ENCODE measurements at regions not wholly inside any gene's neighbourhood (a gene's known extent, or its start where the extent isn't known, plus 50 kb on each side); places are given as distances from the start of the nearest gene placed in this dataset.

- H3K27ac ChIP-seq (ENCODE audit: low read length) = no peak overlapping the region
These were observed 367.3 kb upstream of the FGF13 start for GRCh38 chrX:139078761-139079280.

GRCh38 chrX:139078342-139078741 is 366.8 kb upstream of the FGF13 start:
- H3K4me1 ChIP-seq (ENCODE audit: control insufficient read depth in 1 of 2, insufficient read depth in 2 of 2, low read length in 2 of 2) = peaks cover 0 to 3% of the 10 kb centered on the region in 2 donors
- H3K27ac ChIP-seq (ENCODE audit: low read length) = no peak overlapping the region
- no peaks in the 10 kb centered on the region for H3K27me3 ChIP-seq (ENCODE audit: low read depth, low read length)
- H3K4me3 ChIP-seq (ENCODE audit: low read depth in 1 of 2, low read length in 2 of 2) = no peak overlapping the region
- H3K9me3 ChIP-seq (ENCODE audit: control insufficient read depth in 1 of 2, low read length in 2 of 2) = no peaks in the 10 kb centered on the region
- no peaks in the 10 kb centered on the region for H3K36me3 ChIP-seq (ENCODE audit: control insufficient read depth in 1 of 2, insufficient read depth in 2 of 2, low read length in 2 of 2)

More at GRCh38 chrX:139078761-139079280, 367.3 kb upstream of the FGF13 start:
- H3K4me1 ChIP-seq (ENCODE audit: control insufficient read depth in 1 of 2, insufficient read depth in 2 of 2, low read length in 2 of 2) = peaks cover 0 to 3% of the 10 kb centered on the region in 2 donors
- H3K4me3 ChIP-seq (ENCODE audit: low read depth in 1 of 2, low read length in 2 of 2) = no peak overlapping the region
- H3K36me3 ChIP-seq (ENCODE audit: control insufficient read depth in 1 of 2, insufficient read depth in 2 of 2, low read length in 2 of 2) = no peaks in the 10 kb centered on the region
- H3K27me3 ChIP-seq (ENCODE audit: low read depth, low read length) = no peaks in the 10 kb centered on the region
- no peaks in the 10 kb centered on the region for H3K9me3 ChIP-seq (ENCODE audit: control insufficient read depth in 1 of 2, low read length in 2 of 2)

- Histone ChIP-seq H3K27ac (ENCODE audit: low read length) (no peak overlapping the region), H3K4me3 (ENCODE audit: low read depth in 1 of 2, low read length in 2 of 2) (no peak overlapping the region), H3K27me3 (ENCODE audit: low read depth, low read length) (no peaks in the 10 kb centered on the region), H3K9me3 (ENCODE audit: control insufficient read depth in 1 of 2, low read length in 2 of 2) (no peaks in the 10 kb centered on the region), H3K36me3 (ENCODE audit: control insufficient read depth in 1 of 2, insufficient read depth in 2 of 2, low read length in 2 of 2) (no peaks in the 10 kb centered on the region), H3K4me1 (ENCODE audit: control insufficient read depth in 1 of 2, insufficient read depth in 2 of 2, low read length in 2 of 2) (peaks cover 0 to 3% of the 10 kb centered on the region in 2 donors)
These were observed 366.0 kb upstream of the FGF13 start for GRCh38 chrX:139077281-139078250.

GRCh38 chrX:139063364-139063763 is 351.8 kb upstream of the FGF13 start:
- Histone ChIP-seq H3K36me3 (ENCODE audit: control insufficient read depth in 1 of 2, insufficient read depth in 2 of 2, low read length in 2 of 2) (no peaks in the 10 kb centered on the region), H3K4me1 (ENCODE audit: control insufficient read depth in 1 of 2, insufficient read depth in 2 of 2, low read length in 2 of 2) (no peaks in the 10 kb centered on the region), H3K4me3 (ENCODE audit: low read depth in 1 of 2, low read length in 2 of 2) (no peak overlapping the region), H3K9me3 (ENCODE audit: control insufficient read depth in 1 of 2, low read length in 2 of 2) (no peaks in the 10 kb centered on the region), H3K27me3 (ENCODE audit: low read depth, low read length) (no peaks in the 10 kb centered on the region), H3K27ac (ENCODE audit: low read length) (no peak overlapping the region)

GRCh38 chrX:139058831-139059495 is 347.4 kb upstream of the FGF13 start:
- Histone ChIP-seq H3K9me3 (ENCODE audit: control insufficient read depth in 1 of 2, low read length in 2 of 2) (no peaks in the 10 kb centered on the region), H3K4me1 (ENCODE audit: control insufficient read depth in 1 of 2, insufficient read depth in 2 of 2, low read length in 2 of 2) (no peaks in the 10 kb centered on the region), H3K36me3 (ENCODE audit: control insufficient read depth in 1 of 2, insufficient read depth in 2 of 2, low read length in 2 of 2) (no peaks in the 10 kb centered on the region), H3K27me3 (ENCODE audit: low read depth, low read length) (no peaks in the 10 kb centered on the region), H3K4me3 (ENCODE audit: low read depth in 1 of 2, low read length in 2 of 2) (no peak overlapping the region), H3K27ac (ENCODE audit: low read length) (no peak overlapping the region)

- Histone ChIP-seq H3K9me3 (ENCODE audit: control insufficient read depth in 1 of 2, low read length in 2 of 2) (no peaks in the 10 kb centered on the region), H3K27me3 (ENCODE audit: low read depth, low read length) (no peaks in the 10 kb centered on the region), H3K4me1 (ENCODE audit: control insufficient read depth in 1 of 2, insufficient read depth in 2 of 2, low read length in 2 of 2) (no peaks in the 10 kb centered on the region)
These were observed 340.9 kb upstream of the FGF13 start for GRCh38 chrX:139052461-139052860.

DNA sequence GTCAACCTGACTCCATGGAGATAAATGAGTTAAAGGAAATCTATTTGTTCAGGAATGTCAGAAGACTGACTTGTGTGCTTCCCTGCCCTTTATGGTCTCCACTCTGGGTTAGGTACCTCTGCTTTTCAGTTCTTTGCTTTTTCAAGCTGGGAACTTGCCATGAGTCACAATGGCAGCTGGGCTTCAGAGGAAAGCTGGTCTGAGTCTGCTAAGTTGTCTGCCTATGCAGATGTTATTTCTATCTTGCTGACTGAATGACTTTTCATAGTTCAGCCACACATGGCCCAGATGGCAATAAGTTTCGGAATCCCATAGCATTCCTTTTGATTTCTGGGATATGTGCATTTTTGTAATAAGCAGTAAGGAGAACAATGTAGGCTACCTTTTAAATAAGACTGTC is 337.9 kb upstream of the FGF13 start:
- H3K27me3 ChIP-seq (ENCODE audit: low read depth, low read length) = no peaks in the 10 kb centered on the region
- no peaks in the 10 kb centered on the region for H3K36me3 ChIP-seq (ENCODE audit: control insufficient read depth in 1 of 2, insufficient read depth in 2 of 2, low read length in 2 of 2)
- H3K27ac ChIP-seq (ENCODE audit: low read length) = no peak overlapping the region
- no peaks in the 10 kb centered on the region for H3K4me1 ChIP-seq (ENCODE audit: control insufficient read depth in 1 of 2, insufficient read depth in 2 of 2, low read length in 2 of 2)
- peaks cover 0 to 3% of the 10 kb centered on the region in 2 donors for H3K9me3 ChIP-seq (ENCODE audit: control insufficient read depth in 1 of 2, low read length in 2 of 2)
- H3K4me3 ChIP-seq (ENCODE audit: low read depth in 1 of 2, low read length in 2 of 2) = no peak overlapping the region

More at GRCh38 chrX:139052461-139052860, 340.9 kb upstream of the FGF13 start:
- no peak overlapping the region for H3K4me3 ChIP-seq (ENCODE audit: low read depth in 1 of 2, low read length in 2 of 2)
- no peak overlapping the region for H3K27ac ChIP-seq (ENCODE audit: low read length)
- H3K36me3 ChIP-seq (ENCODE audit: control insufficient read depth in 1 of 2, insufficient read depth in 2 of 2, low read length in 2 of 2) = no peaks in the 10 kb centered on the region

DNA sequence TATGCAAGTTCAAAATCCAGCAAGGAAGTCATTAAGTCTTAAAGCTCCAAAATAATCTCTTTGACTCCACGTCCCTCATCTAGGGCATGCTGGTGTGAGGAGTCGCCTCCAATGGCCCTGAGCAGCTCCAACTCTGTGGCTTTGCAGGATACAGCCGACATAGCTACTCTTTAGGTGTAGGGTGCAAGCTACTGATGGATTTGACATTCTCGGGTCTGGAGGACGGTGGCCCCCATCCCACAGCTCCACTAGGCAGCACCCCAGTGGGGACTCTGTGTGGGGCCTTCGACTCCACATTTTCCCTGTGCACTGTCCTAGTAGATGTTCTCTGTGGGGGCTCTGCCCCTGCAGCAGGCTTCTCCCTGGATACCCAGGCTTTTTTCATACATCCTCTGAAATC is 333.2 kb upstream of the FGF13 start:
- Histone ChIP-seq H3K36me3 (ENCODE audit: control insufficient read depth in 1 of 2, insufficient read depth in 2 of 2, low read length in 2 of 2) (no peaks in the 10 kb centered on the region), H3K4me1 (ENCODE audit: control insufficient read depth in 1 of 2, insufficient read depth in 2 of 2, low read length in 2 of 2) (no peaks in the 10 kb centered on the region), H3K4me3 (ENCODE audit: low read depth in 1 of 2, low read length in 2 of 2) (no peak overlapping the region), H3K27me3 (ENCODE audit: low read depth, low read length) (no peaks in the 10 kb centered on the region), H3K9me3 (ENCODE audit: control insufficient read depth in 1 of 2, low read length in 2 of 2) (peaks cover 0 to 3% of the 10 kb centered on the region in 2 donors), H3K27ac (ENCODE audit: low read length) (no peak overlapping the region)

- Histone ChIP-seq H3K9me3 (ENCODE audit: control insufficient read depth in 1 of 2, low read length in 2 of 2) (no peaks in the 10 kb centered on the region), H3K27ac (ENCODE audit: low read length) (no peak overlapping the region), H3K4me1 (ENCODE audit: control insufficient read depth in 1 of 2, insufficient read depth in 2 of 2, low read length in 2 of 2) (no peaks in the 10 kb centered on the region), H3K36me3 (ENCODE audit: control insufficient read depth in 1 of 2, insufficient read depth in 2 of 2, low read length in 2 of 2) (no peaks in the 10 kb centered on the region), H3K27me3 (ENCODE audit: low read depth, low read length) (no peaks in the 10 kb centered on the region), H3K4me3 (ENCODE audit: low read depth in 1 of 2, low read length in 2 of 2) (no peak overlapping the region)
These were observed 327.5 kb upstream of the FGF13 start for GRCh38 chrX:139039041-139039440.

DNA sequence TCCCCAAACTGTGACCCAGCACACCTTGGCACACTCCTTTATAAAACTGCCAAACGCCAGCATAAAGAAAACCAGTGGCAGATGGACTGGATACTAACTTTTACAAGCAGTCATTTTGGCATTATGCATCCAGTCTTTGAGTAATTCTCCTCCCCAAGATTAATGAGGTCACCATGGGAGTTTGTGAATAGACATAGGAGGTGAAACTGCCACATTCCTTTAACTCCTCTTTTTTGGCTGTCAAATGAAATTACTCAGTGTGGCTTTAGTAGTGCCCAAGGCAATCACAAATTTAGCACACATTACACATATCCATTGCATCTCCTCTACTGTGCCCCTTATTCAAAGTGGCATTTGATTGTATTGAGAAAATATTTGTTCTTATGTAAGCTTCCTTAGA is 315.3 kb upstream of the FGF13 start:
- no peak overlapping the region for H3K4me3 ChIP-seq (ENCODE audit: low read depth in 1 of 2, low read length in 2 of 2)
- H3K27me3 ChIP-seq (ENCODE audit: low read depth, low read length) = no peaks in the 10 kb centered on the region
- no peaks in the 10 kb centered on the region for H3K36me3 ChIP-seq (ENCODE audit: control insufficient read depth in 1 of 2, insufficient read depth in 2 of 2, low read length in 2 of 2)
- no peak overlapping the region for H3K27ac ChIP-seq (ENCODE audit: low read length)
- H3K4me1 ChIP-seq (ENCODE audit: control insufficient read depth in 1 of 2, insufficient read depth in 2 of 2, low read length in 2 of 2) = no peaks in the 10 kb centered on the region
- no peaks in the 10 kb centered on the region for H3K9me3 ChIP-seq (ENCODE audit: control insufficient read depth in 1 of 2, low read length in 2 of 2)

DNA sequence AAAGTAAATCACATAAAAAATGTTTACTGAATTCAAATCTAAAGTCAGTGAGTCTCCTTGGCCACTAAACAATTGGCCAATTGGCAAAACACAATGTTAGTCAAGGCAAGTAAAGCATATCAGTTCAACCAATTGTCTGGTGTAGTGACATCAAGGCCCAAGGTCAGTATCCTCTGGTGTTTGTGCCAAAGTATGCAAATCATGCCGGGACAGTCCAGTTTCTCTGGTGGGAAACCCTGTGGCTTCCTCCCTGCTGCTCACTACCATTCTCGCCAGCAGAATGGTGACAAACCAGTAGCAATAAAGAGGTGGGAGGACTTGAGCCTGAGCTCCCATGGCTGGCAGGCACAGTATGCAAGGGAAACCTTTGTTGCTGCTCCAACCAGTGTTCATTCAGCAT is 314.9 kb upstream of the FGF13 start:
- Histone ChIP-seq H3K27me3 (ENCODE audit: low read depth, low read length) (no peaks in the 10 kb centered on the region), H3K4me1 (ENCODE audit: control insufficient read depth in 1 of 2, insufficient read depth in 2 of 2, low read length in 2 of 2) (no peaks in the 10 kb centered on the region), H3K36me3 (ENCODE audit: control insufficient read depth in 1 of 2, insufficient read depth in 2 of 2, low read length in 2 of 2) (no peaks in the 10 kb centered on the region), H3K9me3 (ENCODE audit: control insufficient read depth in 1 of 2, low read length in 2 of 2) (no peaks in the 10 kb centered on the region), H3K27ac (ENCODE audit: low read length) (no peak overlapping the region), H3K4me3 (ENCODE audit: low read depth in 1 of 2, low read length in 2 of 2) (no peak overlapping the region)
